SK-MEL-5 (cell line): ENCODE measurements at regions not wholly inside any gene's neighbourhood (a gene's known extent, or its start where the extent isn't known, plus 50 kb on each side); places are given as distances from the start of the nearest gene placed in this dataset.
"Not testable (repeated sequence)": the region's sequence is repeated elsewhere in the genome, so short reads cannot be mapped to it uniquely, and the experiment has no call there.

ENCODE experiments used
- DNase-seq: peaks from one replicate; pipeline ENCODE4 v3.0.0-alpha.2; 2016; ENCODE audit warnings: low read depth, low spot score
- in situ Hi-C: cut with HindIII; loops from 2 replicates; pipeline ENCODE4 v1.10.0; 2016; ENCODE audit warnings: low sequenced_read_pairs, high pct_unique_total_duplicates, low pct_unique_long_range_greater_than_20kb

- DNase-seq, result no peak
- in situ Hi-C loops, result no loop called here
Observed at GRCh38 chr3:17833786-17834559, 91.5 kb upstream of the TBC1D5 start.

- in situ Hi-C loops, result no loop called here
Observed at GRCh38 chr3:17832016-17832415, 89.6 kb upstream of the TBC1D5 start.

GRCh38 chr3:17831366-17831765, 88.9 kb upstream of the TBC1D5 start:
- DNase-seq, result no peak
- in situ Hi-C loops, result no loop called here

More at GRCh38 chr3:17832016-17832415, 89.6 kb upstream of the TBC1D5 start:
- DNase-seq, result no peak

GRCh38 chr3:17830788-17831187, 88.4 kb upstream of the TBC1D5 start:
- in situ Hi-C loops, result no loop called here

GRCh38 chr3:17828388-17828787, 86.0 kb upstream of the TBC1D5 start:
- DNase-seq, result no peak
- in situ Hi-C loops, result no loop called here

More at GRCh38 chr3:17830788-17831187, 88.4 kb upstream of the TBC1D5 start:
- no peak for DNase-seq

- no peak for DNase-seq
- in situ Hi-C loops, result no loop called here
Observed at GRCh38 chr3:17825298-17825697, 82.9 kb upstream of the TBC1D5 start.

- no peak for DNase-seq
- in situ Hi-C loops, result no loop called here
Observed at GRCh38 chr3:17823816-17824215, 81.4 kb upstream of the TBC1D5 start.

GRCh38 chr3:17823036-17823435, 80.6 kb upstream of the TBC1D5 start:
- in situ Hi-C loops, result no loop called here
- DNase-seq, result no peak

GRCh38 chr3:17820704-17821103, 78.3 kb upstream of the TBC1D5 start:
- no peak for DNase-seq
- in situ Hi-C loops, result no loop called here

GRCh38 chr3:17820275-17820674, 77.8 kb upstream of the TBC1D5 start:
- no peak for DNase-seq
- in situ Hi-C loops, result no loop called here

- in situ Hi-C loops, result not testable (repeated sequence)
Observed at GRCh38 chr3:17817973-17818372, 75.5 kb upstream of the TBC1D5 start.

GRCh38 chr3:17817545-17817944, 75.1 kb upstream of the TBC1D5 start:
- in situ Hi-C loops, result no loop called here
- no peak for DNase-seq

More at GRCh38 chr3:17817973-17818372, 75.5 kb upstream of the TBC1D5 start:
- DNase-seq, result not testable (repeated sequence)

- in situ Hi-C loops, DNase-seq: not testable (repeated sequence)
Observed at GRCh38 chr3:17816839-17817238, 74.4 kb upstream of the TBC1D5 start.

- in situ Hi-C loops, DNase-seq: not testable (repeated sequence)
Observed at GRCh38 chr3:17812328-17812727, 69.9 kb upstream of the TBC1D5 start.

GRCh38 chr3:17811646-17812045, 69.2 kb upstream of the TBC1D5 start:
- no peak for DNase-seq
- in situ Hi-C loops, result no loop called here

- DNase-seq, result peak; percentile 28
- in situ Hi-C loops, result no loop called here
Observed at GRCh38 chr3:17810759-17811158, 68.3 kb upstream of the TBC1D5 start.

- no peak for DNase-seq
- in situ Hi-C loops, result no loop called here
Observed at GRCh38 chr3:17808994-17809393, 66.6 kb upstream of the TBC1D5 start.

GRCh38 chr3:17806876-17807275, 64.4 kb upstream of the TBC1D5 start:
- in situ Hi-C loops, result no loop called here
- DNase-seq, result no peak

- DNase-seq, result no peak
- in situ Hi-C loops, result no loop called here
Observed at GRCh38 chr3:17806201-17806600, 63.8 kb upstream of the TBC1D5 start.
